Non-pigmented ciliary epithelial cell (primary cell): ENCODE measurements at regions not wholly inside any gene's neighbourhood (a gene's known extent, or its start where the extent isn't known, plus 50 kb on each side); places are given as distances from the start of the nearest gene placed in this dataset.
A peak's percentile ranks its signal among the peaks of the same experiment; 100 is the strongest.

Experiments used
- DNase-seq: peaks from one replicate; pipeline ENCODE4 v3.0.0-alpha.2; 2010; ENCODE audit warnings: low read depth

GRCh38 chr11:103624708-103625623, 411.5 kb upstream of the DDI1 start:
- DNase-seq = peak; percentile 91

DNA sequence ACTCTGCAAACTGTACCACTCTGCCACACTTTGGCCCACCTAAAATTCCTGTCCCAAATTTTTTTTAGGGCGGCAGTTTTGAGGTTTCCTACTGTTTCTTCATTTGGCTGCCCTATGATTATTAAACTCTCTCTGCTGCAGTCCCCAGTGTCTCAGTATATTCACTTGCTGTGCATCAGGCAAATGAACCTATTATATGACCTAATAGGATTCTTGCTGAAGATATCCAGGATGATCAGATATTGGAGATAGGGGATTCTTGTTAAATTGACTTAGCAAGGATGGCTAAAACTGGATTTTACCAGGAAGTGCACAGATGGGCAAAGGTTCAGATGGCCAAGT, 410.8 kb upstream of the DDI1 start:
- no peak for DNase-seq

GRCh38 chr11:103628121-103628520, 408.3 kb upstream of the DDI1 start:
- no peak for DNase-seq

GRCh38 chr11:103631841-103632240, 404.6 kb upstream of the DDI1 start:
- DNase-seq = no peak

- DNase-seq = no peak
These were observed 403.2 kb upstream of the DDI1 start for GRCh38 chr11:103633068-103633788.

DNA sequence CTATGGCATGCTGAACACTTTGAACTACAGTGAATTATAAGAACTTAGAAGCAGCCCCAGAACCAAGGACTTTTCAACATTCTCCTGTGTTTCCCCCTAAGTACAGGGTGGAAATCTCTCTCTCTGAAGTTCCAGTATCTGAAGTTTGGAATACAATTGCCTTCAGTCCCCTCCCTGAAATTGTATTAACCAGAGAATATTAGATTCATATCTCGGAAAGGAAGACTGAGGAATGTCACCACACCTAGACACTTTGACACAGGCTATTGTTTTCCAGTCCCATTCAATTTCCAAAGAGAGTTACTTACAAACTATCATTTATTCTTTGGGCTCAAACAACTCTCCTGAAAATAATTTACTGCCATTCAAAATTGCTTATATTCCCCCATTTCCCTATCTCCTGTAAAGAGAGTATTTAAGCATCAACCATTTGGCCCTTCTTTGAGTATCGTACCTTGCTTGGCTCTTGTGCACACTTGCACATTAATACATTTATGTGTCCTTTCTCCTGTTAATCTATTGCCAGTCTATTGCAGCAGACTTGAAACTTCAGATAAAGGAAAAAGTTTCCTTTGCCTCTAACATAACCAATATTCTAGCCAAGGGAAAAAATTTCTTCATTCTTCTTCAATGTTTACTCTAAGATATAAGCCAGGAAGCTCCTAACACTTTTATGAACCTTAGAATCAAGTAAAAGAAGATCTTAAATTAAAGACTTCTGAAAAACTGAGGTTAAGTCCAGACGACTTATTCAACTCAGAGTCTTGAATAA, 402.4 kb upstream of the DDI1 start:
- no peak for DNase-seq

DNA sequence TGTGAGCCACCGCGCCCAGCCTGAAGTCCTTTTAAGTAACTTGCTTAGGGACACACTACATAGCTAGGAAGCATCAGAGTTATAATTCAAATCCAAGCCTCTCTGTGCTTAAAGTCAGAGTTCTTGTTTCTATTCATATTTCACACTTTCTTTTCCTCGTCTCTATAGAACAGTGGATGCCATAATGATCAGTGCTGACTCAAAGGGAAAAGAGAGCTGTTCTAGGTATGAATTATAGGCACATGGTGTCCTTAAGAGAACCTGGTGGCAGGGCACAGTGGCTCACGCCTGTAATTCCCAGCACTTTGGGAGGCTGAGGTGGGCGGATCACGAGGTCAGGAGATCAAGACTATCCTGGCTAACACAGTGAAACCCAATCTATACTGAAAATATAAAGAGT, 400.2 kb upstream of the DDI1 start:
- DNase-seq = no peak

DNA sequence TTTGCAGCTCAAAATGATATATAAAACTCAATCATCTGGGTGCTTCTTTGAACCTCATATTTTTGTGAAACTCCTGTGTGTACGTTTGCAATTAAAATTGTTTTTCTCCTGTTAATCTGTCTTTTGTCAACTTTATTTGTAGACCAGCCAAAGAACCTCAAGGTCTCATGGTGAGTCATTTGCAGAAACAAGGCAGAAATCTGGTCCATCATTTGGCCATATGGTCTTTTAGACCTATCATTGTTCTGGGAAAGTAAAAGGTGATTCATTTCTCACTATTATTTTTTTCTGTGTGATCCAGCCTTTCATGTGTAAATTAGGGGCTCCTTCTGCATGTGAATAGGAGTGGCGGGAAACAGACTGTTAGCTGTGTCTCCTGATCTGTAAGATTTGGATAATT, 399.1 kb upstream of the DDI1 start:
- no peak for DNase-seq

- no peak for DNase-seq
These were observed 398.6 kb upstream of the DDI1 start for GRCh38 chr11:103637831-103638230.

DNA sequence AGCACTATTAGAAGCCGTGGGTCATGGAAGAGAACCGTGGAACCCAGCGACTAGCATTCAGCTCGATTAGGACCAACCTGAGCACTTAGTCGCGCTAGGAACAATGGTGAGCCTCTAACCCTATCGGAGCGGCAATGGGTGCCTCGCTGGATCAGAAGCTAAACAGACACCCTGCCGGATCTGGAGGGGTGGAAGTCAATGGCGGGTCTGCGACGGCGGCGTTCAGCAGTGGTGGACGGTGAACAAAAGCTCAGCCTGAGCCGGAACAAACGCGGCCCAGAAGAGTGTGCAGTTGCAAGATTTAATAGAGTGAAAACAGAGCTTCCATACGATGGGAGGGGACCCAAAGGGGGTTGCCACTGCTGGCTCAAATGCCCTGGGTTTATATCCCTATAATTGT, 391.8 kb upstream of the DDI1 start:
- DNase-seq = no peak

GRCh38 chr11:103648054-103648453, 388.4 kb upstream of the DDI1 start:
- DNase-seq = no peak

DNA sequence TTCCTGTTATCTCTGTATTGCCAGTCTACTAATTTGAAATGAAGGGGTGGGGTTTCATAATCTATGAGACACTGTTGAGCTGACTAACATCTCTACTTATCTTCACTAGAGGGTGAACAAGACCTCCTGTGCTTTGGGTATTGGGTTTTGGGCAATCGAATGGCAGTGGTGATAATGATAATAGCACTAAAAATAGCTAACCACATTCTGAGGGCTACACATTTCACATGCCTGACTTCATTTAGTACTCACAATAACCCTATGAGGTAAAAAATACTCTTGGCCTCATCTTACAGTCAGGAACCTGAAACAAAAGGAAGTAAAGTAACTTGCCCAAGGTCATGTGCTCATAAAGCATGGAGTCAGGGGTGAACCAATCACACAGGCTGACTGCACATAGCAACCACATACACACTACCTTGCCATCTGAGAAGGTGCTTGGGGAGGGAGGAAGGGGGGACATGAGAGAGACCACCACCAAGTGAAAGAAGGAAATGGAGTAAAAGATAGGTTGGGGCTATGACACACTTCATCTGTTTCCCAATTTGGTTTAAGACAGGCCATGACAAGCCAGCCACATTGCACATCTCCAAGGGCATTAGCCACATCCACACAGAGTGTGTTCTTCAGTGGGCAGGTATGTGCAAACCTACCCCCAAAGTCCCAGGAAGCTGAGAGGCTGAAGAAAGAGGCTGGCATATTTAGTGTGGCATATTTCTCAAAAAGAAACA, 387.6 kb upstream of the DDI1 start:
- DNase-seq = no peak

- no peak for DNase-seq
These were observed 387.0 kb upstream of the DDI1 start for GRCh38 chr11:103649401-103649895.

- no peak for DNase-seq
These were observed 386.1 kb upstream of the DDI1 start for GRCh38 chr11:103650330-103650729.

DNA sequence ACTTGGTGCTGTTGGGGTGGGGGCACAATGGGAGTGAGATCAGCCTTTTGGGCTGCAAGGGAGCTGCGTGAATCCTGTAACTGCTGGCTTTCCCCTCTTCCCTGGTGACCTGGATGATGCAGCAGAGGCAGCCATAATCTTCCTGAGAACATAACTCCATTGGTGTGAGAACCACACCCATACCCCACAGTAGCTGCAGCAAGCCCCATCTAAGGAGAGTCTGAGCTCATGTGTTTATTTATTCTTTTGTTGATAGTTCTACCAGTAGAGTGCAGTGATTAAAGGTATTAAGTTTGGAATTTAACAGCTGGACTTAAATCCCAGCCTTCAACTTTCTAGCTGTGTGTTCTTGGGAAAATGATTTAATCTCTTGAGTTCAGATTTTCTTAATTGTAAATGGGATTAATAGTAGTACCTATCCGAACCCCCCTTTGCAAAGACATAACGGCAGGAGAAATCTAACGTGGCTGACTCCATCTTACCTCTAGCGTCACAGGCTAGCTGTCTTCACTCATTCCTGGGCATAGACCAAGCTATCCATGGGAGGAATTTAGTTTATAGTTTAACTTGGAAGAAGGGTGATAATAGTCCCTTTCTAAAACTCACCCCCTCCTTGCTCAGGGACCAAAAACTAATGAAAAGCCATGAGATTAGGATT, 385.0 kb upstream of the DDI1 start:
- no peak for DNase-seq

GRCh38 chr11:103652013-103652412, 384.4 kb upstream of the DDI1 start:
- no peak for DNase-seq

DNA sequence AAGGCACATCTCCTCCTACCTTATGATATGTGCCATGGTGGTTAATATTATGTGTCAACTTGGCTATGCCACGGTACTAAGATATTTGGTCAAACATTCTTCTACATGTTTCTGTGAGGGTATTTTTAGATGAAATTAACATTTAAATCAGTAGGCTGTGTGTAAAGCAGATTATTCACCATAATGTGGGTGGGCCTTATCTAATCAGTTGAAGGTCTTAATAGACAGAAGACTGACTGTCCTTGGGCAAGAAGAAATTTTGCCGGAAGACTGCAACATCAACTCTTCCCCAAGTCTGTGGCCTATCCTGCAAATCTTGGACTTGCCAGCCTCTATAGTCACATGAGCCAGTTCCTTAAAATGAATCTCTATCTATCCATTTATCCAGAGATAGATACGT, 380.1 kb upstream of the DDI1 start:
- DNase-seq = no peak

DNA sequence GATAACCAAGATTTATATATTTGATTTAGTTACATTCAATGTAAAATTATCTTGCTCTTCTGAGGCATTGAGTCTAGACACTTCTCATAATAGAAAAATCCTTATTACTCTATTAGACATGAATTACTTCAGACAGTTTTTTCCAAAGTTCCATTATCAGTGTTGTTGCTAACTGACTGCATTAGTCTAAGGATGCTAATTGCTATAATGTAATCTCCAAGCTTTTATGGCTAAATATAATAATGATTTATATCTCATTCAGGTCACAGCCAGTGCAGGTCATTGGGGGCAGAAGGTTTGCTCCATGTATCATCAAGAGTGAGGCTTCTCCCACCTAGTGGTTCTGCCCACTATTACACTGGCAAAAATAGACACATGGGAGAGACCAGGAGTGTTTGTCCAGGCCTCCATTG, 377.2 kb upstream of the DDI1 start:
- DNase-seq = no peak

DNA sequence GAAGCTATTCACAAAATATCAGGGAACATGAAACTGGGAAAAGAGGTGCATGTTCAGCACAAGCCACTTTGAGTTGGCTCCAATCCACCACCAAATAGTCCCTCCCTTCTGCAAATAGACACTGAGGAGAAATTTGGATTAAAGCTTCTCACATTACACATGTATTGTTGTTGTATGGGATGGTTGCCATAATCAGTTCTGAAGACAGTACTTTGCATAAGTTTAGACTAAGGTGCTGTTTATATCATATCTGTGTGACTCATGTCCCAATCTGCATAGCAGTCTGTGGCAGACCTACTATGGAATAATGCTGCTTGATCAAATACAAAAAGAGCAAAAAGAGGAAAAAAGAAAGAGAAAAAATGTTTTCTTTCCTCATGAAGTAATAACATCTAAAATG, 376.7 kb upstream of the DDI1 start:
- DNase-seq = no peak

DNA sequence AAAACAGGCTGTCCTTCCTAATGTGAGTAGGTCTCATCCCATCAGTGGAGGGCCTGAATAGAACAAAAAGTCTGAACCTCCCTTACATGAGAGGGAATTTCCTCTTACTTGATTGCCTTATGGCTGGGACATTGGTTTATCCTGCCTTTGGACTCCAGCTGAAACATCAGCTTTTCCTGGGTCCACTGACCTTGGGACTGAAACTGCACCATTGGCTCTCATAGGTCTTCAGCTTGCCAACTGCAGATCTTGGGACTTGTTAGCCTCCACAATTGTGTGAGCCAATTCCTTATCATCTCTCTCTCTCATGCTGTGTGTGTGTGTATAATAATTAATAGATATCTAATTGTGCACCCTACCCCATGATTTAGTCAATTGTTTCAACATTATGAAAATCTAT, 375.3 kb upstream of the DDI1 start:
- no peak for DNase-seq

GRCh38 chr11:103661991-103662390, 374.4 kb upstream of the DDI1 start:
- DNase-seq = no peak
